Breast epithelium (tissue), 4 donors: ENCODE measurements at regions not wholly inside any gene's neighbourhood (a gene's known extent, or its start where the extent isn't known, plus 50 kb on each side); places are given as distances from the start of the nearest gene placed in this dataset.

Source experiments
- DNase-seq, 2 donors: peaks; one replicate each; pipeline ENCODE4 v3.0.0-alpha.2; 2019; ENCODE audit warnings: low spot score in 2 of 2
- H3K27ac ChIP-seq, 2 donors: fragments of 200-600 bp; sonication (generic) in 1 of 2; one replicate each; pipeline ENCODE4 v1.5.1; 2016 to 2019; ENCODE audit warnings: mild to moderate bottlenecking in 1 of 2
- H3K27me3 ChIP-seq, 2 donors: fragments of 200-600 bp; sonication (generic) in 1 of 2; one replicate each; pipeline versions ENCODE4 v1.5.1 to v1.6.0; 2017 to 2019; ENCODE audit warnings: control low read depth in 1 of 2, mild to moderate bottlenecking in 1 of 2
- H3K36me3 ChIP-seq: fragments of 200-600 bp; one replicate; pipeline ENCODE4 v1.5.1; 2019
- H3K4me1 ChIP-seq, 2 donors: fragments of 200-600 bp; sonication (generic); one replicate each; pipeline ENCODE4 v1.5.1; 2016 to 2019; ENCODE audit warnings: control low read depth in 1 of 2
- H3K4me3 ChIP-seq, 3 donors: fragments of 200-600 bp; sonication (generic); 1 replicate in 2 of 3; 2 replicates in 1 of 3; pipeline ENCODE4 v1.5.1; 2016 to 2019; ENCODE audit warnings: mild to moderate bottlenecking in 3 of 3, moderate library complexity in 2 of 3
- H3K9me3 ChIP-seq, 2 donors: fragments of 200-600 bp; sonication (generic) in 1 of 2; one replicate each; pipeline ENCODE4 v1.5.1; 2016 to 2019; ENCODE audit warnings: control low read depth in 1 of 2
- CTCF ChIP-seq, 3 donors: fragments of 450-650 bp; IDR thresholded peaks; one replicate each; pipeline ENCODE4 v1.5.1; 2016 to 2017; ENCODE audit warnings: antibody characterized with exemption in 3 of 3, mild to moderate bottlenecking in 3 of 3, moderate library complexity in 3 of 3
- POLR2A ChIP-seq: fragments of 450-650 bp; IDR thresholded peaks from one replicate; pipeline ENCODE4 v1.6.1; 2016; ENCODE audit warnings: antibody characterized with exemption, mild to moderate bottlenecking, moderate library complexity
- POLR2AphosphoS5 ChIP-seq, 3 donors: sonication (generic); formaldehyde crosslinking; IDR thresholded peaks; one replicate each; pipeline ENCODE4 v1.6.1; 2017; ENCODE audit warnings: antibody characterized with exemption in 3 of 3
- intact Hi-C: fragments of 100-400 bp; cut with DNase I; formaldehyde crosslinking; loops from one replicate; pipeline ENCODE4 v1.15.1; 2023; ENCODE audit warnings: low total_unique reads

GRCh38 chr4:181776264-181777054, 466.7 kb upstream of the TENM3 start:
- Histone ChIP-seq H3K4me3 (no peak overlapping the region), H3K27me3 (no peaks in the 10 kb centered on the region), H3K36me3 (no peaks in the 10 kb centered on the region), H3K27ac (no peak overlapping the region), H3K9me3 (no peaks in the 10 kb centered on the region), H3K4me1 (no peaks in the 10 kb centered on the region)
- intact Hi-C loops, result no loop called here
- DNase-seq, result no peak
- no peak for TF ChIP-seq CTCF (IDR thresholded peaks at IDR 0.05)
- no peak for TF ChIP-seq POLR2AphosphoS5 (IDR thresholded peaks at IDR 0.05)
- no peak for TF ChIP-seq POLR2A

- no peak overlapping the region for H3K27ac ChIP-seq
- H3K27me3 ChIP-seq, result no peaks in the 10 kb centered on the region
- intact Hi-C loops, result no loop called here
- no peaks in the 10 kb centered on the region for H3K9me3 ChIP-seq
- no peak for TF ChIP-seq POLR2AphosphoS5 (IDR thresholded peaks at IDR 0.05)
- TF ChIP-seq POLR2A, result no peak
- no peak for TF ChIP-seq CTCF (IDR thresholded peaks at IDR 0.05)
- DNase-seq, result no peak
- no peaks in the 10 kb centered on the region for H3K4me1 ChIP-seq
- no peak overlapping the region for H3K4me3 ChIP-seq
- no peaks in the 10 kb centered on the region for H3K36me3 ChIP-seq
These were observed 465.7 kb upstream of the TENM3 start for GRCh38 chr4:181777518-181777917.

GRCh38 chr4:181784881-181785280, 458.3 kb upstream of the TENM3 start:
- Histone ChIP-seq H3K9me3 (no peaks in the 10 kb centered on the region), H3K27ac (no peak overlapping the region), H3K4me3 (no peak overlapping the region), H3K27me3 (no peaks in the 10 kb centered on the region), H3K36me3 (no peaks in the 10 kb centered on the region), H3K4me1 (no peaks in the 10 kb centered on the region)
- DNase-seq, result no peak
- intact Hi-C loops, result loop anchor here (10.0 kb wide), 1 partner anchor 370 kb away; no protein-coding TSS in a partner anchor
- TF ChIP-seq CTCF (IDR thresholded peaks at IDR 0.05) (no peak), POLR2A (no peak), POLR2AphosphoS5 (IDR thresholded peaks at IDR 0.05) (no peak)

GRCh38 chr4:181792641-181793040, 450.6 kb upstream of the TENM3 start:
- H3K4me1 ChIP-seq, result no peaks in the 10 kb centered on the region
- intact Hi-C loops, result no loop called here
- TF ChIP-seq POLR2AphosphoS5 (IDR thresholded peaks at IDR 0.05) (no peak), CTCF (IDR thresholded peaks at IDR 0.05) (no peak), POLR2A (no peak)
- H3K27ac ChIP-seq, result no peak overlapping the region
- DNase-seq, result no peak
- no peaks in the 10 kb centered on the region for H3K27me3 ChIP-seq
- peaks cover 6 to 8% of the 10 kb centered on the region in 2 donors for H3K9me3 ChIP-seq
- H3K4me3 ChIP-seq, result no peak overlapping the region
- H3K36me3 ChIP-seq, result no peaks in the 10 kb centered on the region

GRCh38 chr4:181793096-181793495, 450.1 kb upstream of the TENM3 start:
- Histone ChIP-seq H3K9me3 (peaks cover 6 to 8% of the 10 kb centered on the region in 2 donors), H3K27ac (no peak overlapping the region), H3K4me1 (no peaks in the 10 kb centered on the region), H3K4me3 (no peak overlapping the region), H3K36me3 (no peaks in the 10 kb centered on the region), H3K27me3 (no peaks in the 10 kb centered on the region)
- TF ChIP-seq CTCF (IDR thresholded peaks at IDR 0.05), result no peak
- no peak for TF ChIP-seq POLR2A
- TF ChIP-seq POLR2AphosphoS5 (IDR thresholded peaks at IDR 0.05), result no peak
- DNase-seq, result no peak
- intact Hi-C loops, result no loop called here
